ENCODE measurements at regions not wholly inside any gene's neighbourhood (a gene's known extent, or its start where the extent isn't known, plus 50 kb on each side); places are given as distances from the start of the nearest gene placed in this dataset.

DNA sequence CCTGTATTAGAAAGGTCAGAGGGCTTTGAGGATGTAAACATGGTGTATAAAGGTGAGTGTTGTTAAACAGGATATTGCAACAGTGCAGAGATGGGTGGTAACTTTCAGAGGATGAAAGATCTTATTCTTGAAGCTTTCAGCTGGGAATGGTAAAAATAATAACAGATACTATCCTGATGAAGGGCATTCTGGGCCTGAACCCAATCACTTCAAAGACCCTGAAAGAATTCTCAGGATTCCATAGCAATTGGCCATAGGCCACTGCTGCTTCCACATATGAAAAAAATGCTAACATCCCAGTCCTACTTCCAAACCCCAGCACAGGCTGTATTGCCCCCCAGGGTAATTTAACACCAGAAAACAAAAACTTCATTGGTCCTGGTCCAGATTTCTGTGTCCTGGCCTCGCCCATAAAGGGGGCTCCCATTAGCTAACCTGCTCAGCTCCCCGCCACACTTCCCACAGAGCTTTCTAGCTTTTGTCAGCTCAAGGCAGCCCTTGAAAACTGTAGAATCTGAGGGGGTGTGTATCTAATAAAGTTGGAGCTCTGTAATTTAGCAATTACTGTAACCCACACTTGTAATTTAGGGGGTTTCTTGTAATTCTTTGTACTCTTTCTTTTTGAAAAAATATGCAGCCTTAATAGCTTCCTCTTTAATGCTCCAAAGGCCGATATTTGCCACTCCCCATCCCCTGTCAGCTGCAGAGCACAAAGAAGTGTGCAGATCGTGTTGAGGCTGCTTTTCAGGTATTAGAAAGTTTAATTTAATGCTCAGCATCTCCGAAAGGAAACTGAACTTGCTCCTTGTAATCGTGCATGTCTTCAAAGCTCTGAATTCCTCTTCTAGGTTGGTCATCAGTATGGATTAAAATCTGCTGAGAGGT is 371.5 kb downstream of the SEC14L1 start (continued):
- TF ChIP-seq, protein P1, sequence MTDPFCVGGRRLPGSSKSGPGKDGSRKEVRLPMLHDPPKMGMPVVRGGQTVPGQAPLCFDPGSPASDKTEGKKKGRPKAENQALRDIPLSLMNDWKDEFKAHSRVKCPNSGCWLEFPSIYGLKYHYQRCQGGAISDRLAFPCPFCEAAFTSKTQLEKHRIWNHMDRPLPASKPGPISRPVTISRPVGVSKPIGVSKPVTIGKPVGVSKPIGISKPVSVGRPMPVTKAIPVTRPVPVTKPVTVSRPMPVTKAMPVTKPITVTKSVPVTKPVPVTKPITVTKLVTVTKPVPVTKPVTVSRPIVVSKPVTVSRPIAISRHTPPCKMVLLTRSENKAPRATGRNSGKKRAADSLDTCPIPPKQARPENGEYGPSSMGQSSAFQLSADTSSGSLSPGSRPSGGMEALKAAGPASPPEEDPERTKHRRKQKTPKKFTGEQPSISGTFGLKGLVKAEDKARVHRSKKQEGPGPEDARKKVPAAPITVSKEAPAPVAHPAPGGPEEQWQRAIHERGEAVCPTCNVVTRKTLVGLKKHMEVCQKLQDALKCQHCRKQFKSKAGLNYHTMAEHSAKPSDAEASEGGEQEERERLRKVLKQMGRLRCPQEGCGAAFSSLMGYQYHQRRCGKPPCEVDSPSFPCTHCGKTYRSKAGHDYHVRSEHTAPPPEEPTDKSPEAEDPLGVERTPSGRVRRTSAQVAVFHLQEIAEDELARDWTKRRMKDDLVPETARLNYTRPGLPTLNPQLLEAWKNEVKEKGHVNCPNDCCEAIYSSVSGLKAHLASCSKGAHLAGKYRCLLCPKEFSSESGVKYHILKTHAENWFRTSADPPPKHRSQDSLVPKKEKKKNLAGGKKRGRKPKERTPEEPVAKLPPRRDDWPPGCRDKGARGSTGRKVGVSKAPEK (CRISPR knock-in tag; IDR thresholded peaks at IDR 0.05; ENCODE audit: borderline replicate concordance) = 0 out of 2 replicates have a peak, but pooled peaks have one; percentile 26
- TF ChIP-seq XBP1 (CRISPR knock-in tag; IDR thresholded peaks at IDR 0.05) (no peak), MAFK (conservative IDR thresholded peaks at IDR 0.05 in 1 of 2, IDR thresholded peaks at IDR 0.05 in 1 of 2; ENCODE audit: low read length in 2 of 2) (no peak), ZBTB7B (CRISPR knock-in tag; IDR thresholded peaks at IDR 0.05) (peak; percentile 83), ZC3H4 (CRISPR knock-in tag; IDR thresholded peaks at IDR 0.05; ENCODE audit: borderline replicate concordance) (no peak; the same call in 1 of the 2 replicates), ZNF432 (CRISPR knock-in tag; IDR thresholded peaks at IDR 0.05; ENCODE audit: borderline replicate concordance) (no peak), PLRG1 (conservative IDR thresholded peaks at IDR 0.05) (no peak), ZNF891 (CRISPR knock-in tag; IDR thresholded peaks at IDR 0.05) (no peak), NBN (conservative IDR thresholded peaks at IDR 0.05) (no peak), ZNF331 (CRISPR knock-in tag; IDR thresholded peaks at IDR 0.05) (peak; percentile 94), ZNF660 (CRISPR knock-in tag; IDR thresholded peaks at IDR 0.05; ENCODE audit: borderline replicate concordance, low read depth) (no peak), KDM1A (CRISPR knock-in tag; IDR thresholded peaks at IDR 0.05) (peak; percentile 83)
- TF ChIP-seq, protein P2, sequence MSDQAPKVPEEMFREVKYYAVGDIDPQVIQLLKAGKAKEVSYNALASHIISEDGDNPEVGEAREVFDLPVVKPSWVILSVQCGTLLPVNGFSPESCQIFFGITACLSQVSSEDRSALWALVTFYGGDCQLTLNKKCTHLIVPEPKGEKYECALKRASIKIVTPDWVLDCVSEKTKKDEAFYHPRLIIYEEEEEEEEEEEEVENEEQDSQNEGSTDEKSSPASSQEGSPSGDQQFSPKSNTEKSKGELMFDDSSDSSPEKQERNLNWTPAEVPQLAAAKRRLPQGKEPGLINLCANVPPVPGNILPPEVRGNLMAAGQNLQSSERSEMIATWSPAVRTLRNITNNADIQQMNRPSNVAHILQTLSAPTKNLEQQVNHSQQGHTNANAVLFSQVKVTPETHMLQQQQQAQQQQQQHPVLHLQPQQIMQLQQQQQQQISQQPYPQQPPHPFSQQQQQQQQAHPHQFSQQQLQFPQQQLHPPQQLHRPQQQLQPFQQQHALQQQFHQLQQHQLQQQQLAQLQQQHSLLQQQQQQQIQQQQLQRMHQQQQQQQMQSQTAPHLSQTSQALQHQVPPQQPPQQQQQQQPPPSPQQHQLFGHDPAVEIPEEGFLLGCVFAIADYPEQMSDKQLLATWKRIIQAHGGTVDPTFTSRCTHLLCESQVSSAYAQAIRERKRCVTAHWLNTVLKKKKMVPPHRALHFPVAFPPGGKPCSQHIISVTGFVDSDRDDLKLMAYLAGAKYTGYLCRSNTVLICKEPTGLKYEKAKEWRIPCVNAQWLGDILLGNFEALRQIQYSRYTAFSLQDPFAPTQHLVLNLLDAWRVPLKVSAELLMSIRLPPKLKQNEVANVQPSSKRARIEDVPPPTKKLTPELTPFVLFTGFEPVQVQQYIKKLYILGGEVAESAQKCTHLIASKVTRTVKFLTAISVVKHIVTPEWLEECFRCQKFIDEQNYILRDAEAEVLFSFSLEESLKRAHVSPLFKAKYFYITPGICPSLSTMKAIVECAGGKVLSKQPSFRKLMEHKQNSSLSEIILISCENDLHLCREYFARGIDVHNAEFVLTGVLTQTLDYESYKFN (CRISPR knock-in tag; conservative IDR thresholded peaks at IDR 0.05) = peak; percentile 98
- TF ChIP-seq, protein P3, sequence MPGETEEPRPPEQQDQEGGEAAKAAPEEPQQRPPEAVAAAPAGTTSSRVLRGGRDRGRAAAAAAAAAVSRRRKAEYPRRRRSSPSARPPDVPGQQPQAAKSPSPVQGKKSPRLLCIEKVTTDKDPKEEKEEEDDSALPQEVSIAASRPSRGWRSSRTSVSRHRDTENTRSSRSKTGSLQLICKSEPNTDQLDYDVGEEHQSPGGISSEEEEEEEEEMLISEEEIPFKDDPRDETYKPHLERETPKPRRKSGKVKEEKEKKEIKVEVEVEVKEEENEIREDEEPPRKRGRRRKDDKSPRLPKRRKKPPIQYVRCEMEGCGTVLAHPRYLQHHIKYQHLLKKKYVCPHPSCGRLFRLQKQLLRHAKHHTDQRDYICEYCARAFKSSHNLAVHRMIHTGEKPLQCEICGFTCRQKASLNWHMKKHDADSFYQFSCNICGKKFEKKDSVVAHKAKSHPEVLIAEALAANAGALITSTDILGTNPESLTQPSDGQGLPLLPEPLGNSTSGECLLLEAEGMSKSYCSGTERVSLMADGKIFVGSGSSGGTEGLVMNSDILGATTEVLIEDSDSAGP (CRISPR knock-in tag; IDR thresholded peaks at IDR 0.05; ENCODE audit: borderline replicate concordance) = no peak
- TF ChIP-seq, protein P4, sequence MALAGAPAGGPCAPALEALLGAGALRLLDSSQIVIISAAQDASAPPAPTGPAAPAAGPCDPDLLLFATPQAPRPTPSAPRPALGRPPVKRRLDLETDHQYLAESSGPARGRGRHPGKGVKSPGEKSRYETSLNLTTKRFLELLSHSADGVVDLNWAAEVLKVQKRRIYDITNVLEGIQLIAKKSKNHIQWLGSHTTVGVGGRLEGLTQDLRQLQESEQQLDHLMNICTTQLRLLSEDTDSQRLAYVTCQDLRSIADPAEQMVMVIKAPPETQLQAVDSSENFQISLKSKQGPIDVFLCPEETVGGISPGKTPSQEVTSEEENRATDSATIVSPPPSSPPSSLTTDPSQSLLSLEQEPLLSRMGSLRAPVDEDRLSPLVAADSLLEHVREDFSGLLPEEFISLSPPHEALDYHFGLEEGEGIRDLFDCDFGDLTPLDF (CRISPR knock-in tag; IDR thresholded peaks at IDR 0.05) = no peak
- TF ChIP-seq, protein P5, sequence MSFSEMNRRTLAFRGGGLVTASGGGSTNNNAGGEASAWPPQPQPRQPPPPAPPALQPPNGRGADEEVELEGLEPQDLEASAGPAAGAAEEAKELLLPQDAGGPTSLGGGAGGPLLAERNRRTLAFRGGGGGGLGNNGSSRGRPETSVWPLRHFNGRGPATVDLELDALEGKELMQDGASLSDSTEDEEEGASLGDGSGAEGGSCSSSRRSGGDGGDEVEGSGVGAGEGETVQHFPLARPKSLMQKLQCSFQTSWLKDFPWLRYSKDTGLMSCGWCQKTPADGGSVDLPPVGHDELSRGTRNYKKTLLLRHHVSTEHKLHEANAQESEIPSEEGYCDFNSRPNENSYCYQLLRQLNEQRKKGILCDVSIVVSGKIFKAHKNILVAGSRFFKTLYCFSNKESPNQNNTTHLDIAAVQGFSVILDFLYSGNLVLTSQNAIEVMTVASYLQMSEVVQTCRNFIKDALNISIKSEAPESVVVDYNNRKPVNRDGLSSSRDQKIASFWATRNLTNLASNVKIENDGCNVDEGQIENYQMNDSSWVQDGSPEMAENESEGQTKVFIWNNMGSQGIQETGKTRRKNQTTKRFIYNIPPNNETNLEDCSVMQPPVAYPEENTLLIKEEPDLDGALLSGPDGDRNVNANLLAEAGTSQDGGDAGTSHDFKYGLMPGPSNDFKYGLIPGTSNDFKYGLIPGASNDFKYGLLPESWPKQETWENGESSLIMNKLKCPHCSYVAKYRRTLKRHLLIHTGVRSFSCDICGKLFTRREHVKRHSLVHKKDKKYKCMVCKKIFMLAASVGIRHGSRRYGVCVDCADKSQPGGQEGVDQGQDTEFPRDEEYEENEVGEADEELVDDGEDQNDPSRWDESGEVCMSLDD (CRISPR knock-in tag; IDR thresholded peaks at IDR 0.05; ENCODE audit: borderline replicate concordance) = no peak

Measured in HepG2 (cell line).